ENCODE measurements at regions not wholly inside any gene's neighbourhood (a gene's known extent, or its start where the extent isn't known, plus 50 kb on each side); places are given as distances from the start of the nearest gene placed in this dataset.
A peak's percentile ranks its signal among the peaks of the same experiment; 100 is the strongest.

DNA sequence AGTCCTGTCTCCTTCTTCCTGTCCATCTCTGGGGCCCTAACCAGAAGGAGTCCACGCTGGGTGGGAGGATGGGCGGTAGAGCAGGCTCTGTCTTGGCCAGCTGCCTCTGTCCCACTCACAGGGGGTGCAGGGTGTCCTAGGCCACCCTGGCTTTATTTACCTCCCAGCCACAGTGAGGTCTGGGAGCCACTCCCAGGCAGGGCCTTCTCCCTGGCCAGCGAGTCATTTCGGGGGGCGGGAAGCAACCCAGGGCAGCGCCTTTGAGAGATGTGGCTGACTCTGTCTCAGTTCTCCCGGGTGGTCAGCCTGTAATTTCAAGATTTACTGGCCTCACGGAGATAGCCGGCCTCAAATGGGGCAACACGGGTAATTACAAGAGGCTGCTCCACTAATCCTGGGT lies 67.4 kb upstream of the PTCH1 start:
- Mint-ChIP-seq H3K36me3 (no peaks in the 10 kb centered on the region), H3K27ac (no peak overlapping the region), H3K9me3 (peaks cover 0 to 3% (median 0%) of the 10 kb centered on the region in 7 donors), H3K27me3 (peaks cover 5% of the 10 kb centered on the region), H3K4me1 (no peaks in the 10 kb centered on the region), H3K4me3 (no peak overlapping the region)
- no peak for DNase-seq
- no peak overlapping the region for H3K27ac ChIP-seq (ENCODE audit: insufficient read depth, low read length, poor library complexity, severe bottlenecking)
- H3K4me3 ChIP-seq (ENCODE audit: low read depth, low read length), result no peak overlapping the region
- no peaks in the 10 kb centered on the region for H3K27me3 ChIP-seq (ENCODE audit: control insufficient read depth, insufficient read depth, low read length)
- H3K4me1 ChIP-seq (ENCODE audit: control insufficient read depth, insufficient read depth, low read length, poor library complexity, severe bottlenecking), result no peaks in the 10 kb centered on the region
- H3K9me3 ChIP-seq (ENCODE audit: control insufficient read depth in 2 of 2, low read length in 2 of 2), result no peaks in the 10 kb centered on the region
- no peaks in the 10 kb centered on the region for H3K36me3 ChIP-seq (ENCODE audit: control insufficient read depth, insufficient read depth, low read length)
- ATAC-seq (ENCODE audit: low read depth in 2 of 2), result no peak

DNA sequence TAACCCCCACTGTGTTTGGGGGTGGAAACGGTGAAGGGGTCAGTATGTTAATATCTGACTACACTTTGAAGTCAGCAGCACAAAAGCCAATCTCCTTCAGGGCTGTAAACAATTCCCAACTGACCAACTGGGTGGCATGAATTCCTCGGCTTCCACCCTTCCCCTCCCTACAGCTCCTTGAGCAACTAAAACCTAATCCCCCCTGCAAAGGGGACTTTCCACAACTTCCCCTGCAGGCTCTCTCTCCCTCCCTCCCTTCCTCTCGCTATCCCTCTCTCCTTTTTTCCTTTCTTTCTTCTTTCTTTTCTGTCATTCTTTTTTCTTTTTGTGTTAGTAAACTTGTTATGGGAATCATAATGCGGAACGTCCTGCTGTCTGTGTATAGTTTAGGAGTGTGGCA lies 65.1 kb upstream of the PTCH1 start:
- peaks cover 0 to 3% (median 0%) of the 10 kb centered on the region in 7 donors for H3K9me3 Mint-ChIP-seq
- no peak overlapping the region for H3K4me3 Mint-ChIP-seq
- no peak overlapping the region for H3K27ac ChIP-seq (ENCODE audit: insufficient read depth, low read length, poor library complexity, severe bottlenecking)
- H3K4me1 ChIP-seq (ENCODE audit: control insufficient read depth, insufficient read depth, low read length, poor library complexity, severe bottlenecking), result no peaks in the 10 kb centered on the region
- no peak for ATAC-seq (ENCODE audit: low read depth in 2 of 2)
- no peaks in the 10 kb centered on the region for H3K36me3 ChIP-seq (ENCODE audit: control insufficient read depth, insufficient read depth, low read length)
- H3K27me3 Mint-ChIP-seq, result peaks cover 5% of the 10 kb centered on the region
- no peaks in the 10 kb centered on the region for H3K27me3 ChIP-seq (ENCODE audit: control insufficient read depth, insufficient read depth, low read length)
- DNase-seq, result no peak
- no peaks in the 10 kb centered on the region for H3K36me3 Mint-ChIP-seq
- H3K4me3 ChIP-seq (ENCODE audit: low read depth, low read length), result no peak overlapping the region
- H3K9me3 ChIP-seq (ENCODE audit: control insufficient read depth in 2 of 2, low read length in 2 of 2), result no peaks in the 10 kb centered on the region
- peaks cover 0 to 1% (median 0%) of the 10 kb centered on the region in 4 donors for H3K4me1 Mint-ChIP-seq
- no peak overlapping the region for H3K27ac Mint-ChIP-seq

DNA sequence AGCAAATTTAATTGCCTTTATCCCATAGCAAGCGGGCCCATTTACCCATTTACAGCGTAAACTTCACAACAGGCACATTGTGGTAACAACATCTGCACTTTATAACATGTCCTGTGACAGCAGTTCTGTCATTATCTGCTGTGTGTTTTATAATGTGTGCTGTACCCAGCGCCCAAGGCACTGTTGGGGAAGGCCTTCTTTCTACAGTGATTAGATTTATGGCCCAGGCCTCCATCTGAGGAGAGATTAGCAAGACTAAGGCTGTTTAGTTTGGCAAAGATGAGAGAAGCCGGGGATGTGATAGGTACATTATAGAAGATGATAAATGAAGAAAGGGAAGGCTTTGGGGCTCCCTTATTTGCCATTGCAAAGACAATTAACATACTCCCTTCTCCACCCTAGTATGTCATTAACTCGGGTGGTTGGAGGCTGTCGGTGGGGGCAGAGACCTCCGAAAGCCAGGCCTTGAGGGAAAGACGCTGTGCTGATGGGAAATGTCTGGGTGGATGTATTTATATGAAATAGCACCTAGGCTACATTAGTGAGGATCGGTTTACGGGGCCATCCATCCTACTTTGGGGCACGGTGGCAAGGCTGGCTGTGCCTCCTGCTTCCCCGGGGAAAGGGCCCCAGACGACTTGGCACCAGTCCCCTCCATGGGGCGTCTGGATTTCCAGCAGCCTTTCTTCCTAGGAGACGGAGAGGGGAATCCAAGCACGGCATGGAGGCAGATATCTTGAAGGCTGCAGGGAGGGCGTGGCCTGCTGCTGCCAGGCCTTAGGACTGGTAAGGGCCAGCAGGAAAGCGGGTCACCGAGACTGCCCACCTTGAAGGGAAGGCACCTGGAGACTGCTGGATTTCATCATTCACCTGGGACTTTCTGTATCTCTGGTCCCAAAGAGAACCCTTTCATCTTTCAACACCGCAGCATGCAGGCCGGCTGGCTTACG lies 64.3 kb upstream of the PTCH1 start:
- no peak for DNase-seq
- Mint-ChIP-seq H3K27ac (no peak overlapping the region), H3K27me3 (peaks cover 5% of the 10 kb centered on the region), H3K4me1 (peaks cover 0 to 1% (median 0%) of the 10 kb centered on the region in 4 donors), H3K36me3 (no peaks in the 10 kb centered on the region), H3K9me3 (peaks cover 0 to 3% (median 0%) of the 10 kb centered on the region in 7 donors), H3K4me3 (no peak overlapping the region)
- Histone ChIP-seq H3K27ac (ENCODE audit: insufficient read depth, low read length, poor library complexity, severe bottlenecking) (no peak overlapping the region), H3K4me3 (ENCODE audit: low read depth, low read length) (no peak overlapping the region), H3K27me3 (ENCODE audit: control insufficient read depth, insufficient read depth, low read length) (no peaks in the 10 kb centered on the region), H3K4me1 (ENCODE audit: control insufficient read depth, insufficient read depth, low read length, poor library complexity, severe bottlenecking) (no peaks in the 10 kb centered on the region), H3K36me3 (ENCODE audit: control insufficient read depth, insufficient read depth, low read length) (no peaks in the 10 kb centered on the region), H3K9me3 (ENCODE audit: control insufficient read depth in 2 of 2, low read length in 2 of 2) (no peaks in the 10 kb centered on the region)
- ATAC-seq (ENCODE audit: low read depth in 2 of 2), result no peak

DNA sequence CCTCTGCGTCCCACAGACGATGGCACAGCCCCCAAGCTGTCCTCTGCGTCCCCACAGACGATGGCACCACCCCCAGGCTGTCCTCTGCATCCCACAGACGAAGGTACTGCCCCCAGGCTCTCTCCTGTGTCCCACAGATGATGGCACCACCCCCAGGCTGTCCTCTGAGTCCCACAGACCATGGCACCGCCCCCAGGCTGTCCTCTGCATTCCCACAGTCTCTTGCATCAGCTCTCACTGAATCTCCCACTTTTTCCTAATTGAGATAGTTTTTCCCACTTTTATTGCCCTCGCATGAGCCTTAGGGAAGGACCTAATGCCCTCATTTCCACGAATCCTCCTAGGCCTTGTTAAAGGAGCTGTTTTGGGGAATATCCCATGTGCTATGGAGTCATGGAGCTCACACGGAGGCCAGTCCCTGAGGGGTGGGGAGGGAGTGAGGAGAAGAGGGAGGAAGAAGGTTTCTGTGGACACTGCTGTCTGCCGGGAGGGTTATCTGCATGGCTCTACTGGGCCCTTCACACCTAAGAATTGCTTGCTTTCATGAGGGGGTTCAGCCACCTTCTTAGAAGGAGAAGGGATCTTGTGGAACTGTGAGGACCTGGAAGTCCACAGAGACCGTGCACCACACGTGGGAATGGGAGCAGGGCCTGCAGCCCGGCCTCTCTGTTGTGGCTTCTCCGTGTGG lies 58.2 kb upstream of the PTCH1 start:
- no peaks in the 10 kb centered on the region for H3K9me3 ChIP-seq (ENCODE audit: control insufficient read depth in 2 of 2, low read length in 2 of 2)
- Mint-ChIP-seq H3K9me3 (peaks cover 0 to 2% (median 0%) of the 10 kb centered on the region in 7 donors), H3K27ac (no peak overlapping the region)

GRCh38 chr9:95574176-95574575 lies 57.4 kb upstream of the PTCH1 start:
- no peak for DNase-seq
- peaks cover 2% of the 10 kb centered on the region for H3K27me3 ChIP-seq (ENCODE audit: control insufficient read depth, insufficient read depth, low read length)
- no peak for ATAC-seq (ENCODE audit: low read depth in 2 of 2)
- no peaks in the 10 kb centered on the region for H3K36me3 ChIP-seq (ENCODE audit: control insufficient read depth, insufficient read depth, low read length)
- Mint-ChIP-seq H3K27me3 (peaks cover 21% of the 10 kb centered on the region), H3K9me3 (peaks cover 0 to 2% (median 0%) of the 10 kb centered on the region in 7 donors), H3K36me3 (no peaks in the 10 kb centered on the region), H3K4me1 (peaks cover 0 to 12% (median 4%) of the 10 kb centered on the region in 4 donors), H3K4me3 (no peak overlapping the region), H3K27ac (no peak overlapping the region)
- H3K4me3 ChIP-seq (ENCODE audit: low read depth, low read length), result no peak overlapping the region
- no peaks in the 10 kb centered on the region for H3K9me3 ChIP-seq (ENCODE audit: control insufficient read depth in 2 of 2, low read length in 2 of 2)
- no peak overlapping the region for H3K27ac ChIP-seq (ENCODE audit: insufficient read depth, low read length, poor library complexity, severe bottlenecking)
- no peaks in the 10 kb centered on the region for H3K4me1 ChIP-seq (ENCODE audit: control insufficient read depth, insufficient read depth, low read length, poor library complexity, severe bottlenecking)

More for the DNA sequence above, 58.2 kb upstream of the PTCH1 start:
- Mint-ChIP-seq H3K27me3 (peaks cover 19% of the 10 kb centered on the region), H3K4me1 (peaks cover 0 to 9% (median 3%) of the 10 kb centered on the region in 4 donors), H3K4me3 (no peak overlapping the region), H3K36me3 (no peaks in the 10 kb centered on the region)
- no peaks in the 10 kb centered on the region for H3K27me3 ChIP-seq (ENCODE audit: control insufficient read depth, insufficient read depth, low read length)
- no peak for ATAC-seq (ENCODE audit: low read depth in 2 of 2)
- H3K27ac ChIP-seq (ENCODE audit: insufficient read depth, low read length, poor library complexity, severe bottlenecking), result no peak overlapping the region
- H3K4me3 ChIP-seq (ENCODE audit: low read depth, low read length), result no peak overlapping the region
- DNase-seq, result no peak
- no peaks in the 10 kb centered on the region for H3K36me3 ChIP-seq (ENCODE audit: control insufficient read depth, insufficient read depth, low read length)
- no peaks in the 10 kb centered on the region for H3K4me1 ChIP-seq (ENCODE audit: control insufficient read depth, insufficient read depth, low read length, poor library complexity, severe bottlenecking)

- no peak overlapping the region for H3K27ac ChIP-seq (ENCODE audit: insufficient read depth, low read length, poor library complexity, severe bottlenecking)
- no peaks in the 10 kb centered on the region for H3K36me3 ChIP-seq (ENCODE audit: control insufficient read depth, insufficient read depth, low read length)
- peaks cover 0 to 2% (median 0%) of the 10 kb centered on the region in 7 donors for H3K9me3 Mint-ChIP-seq
- no peaks in the 10 kb centered on the region for H3K4me1 ChIP-seq (ENCODE audit: control insufficient read depth, insufficient read depth, low read length, poor library complexity, severe bottlenecking)
- H3K4me3 Mint-ChIP-seq, result no peak overlapping the region
- no peaks in the 10 kb centered on the region for H3K9me3 ChIP-seq (ENCODE audit: control insufficient read depth in 2 of 2, low read length in 2 of 2)
- peaks cover 21% of the 10 kb centered on the region for H3K27me3 Mint-ChIP-seq
- H3K27me3 ChIP-seq (ENCODE audit: control insufficient read depth, insufficient read depth, low read length), result peaks cover 2% of the 10 kb centered on the region
- no peak for ATAC-seq (ENCODE audit: low read depth in 2 of 2)
- no peak overlapping the region for H3K4me3 ChIP-seq (ENCODE audit: low read depth, low read length)
- no peaks in the 10 kb centered on the region for H3K36me3 Mint-ChIP-seq
- DNase-seq, result no peak
- peaks cover 0 to 12% (median 4%) of the 10 kb centered on the region in 4 donors for H3K4me1 Mint-ChIP-seq
- H3K27ac Mint-ChIP-seq, result peak overlapping the region in 1 of 3 donors; percentile 29
Measured at GRCh38 chr9:95573463-95573862, 56.7 kb upstream of the PTCH1 start.

DNA sequence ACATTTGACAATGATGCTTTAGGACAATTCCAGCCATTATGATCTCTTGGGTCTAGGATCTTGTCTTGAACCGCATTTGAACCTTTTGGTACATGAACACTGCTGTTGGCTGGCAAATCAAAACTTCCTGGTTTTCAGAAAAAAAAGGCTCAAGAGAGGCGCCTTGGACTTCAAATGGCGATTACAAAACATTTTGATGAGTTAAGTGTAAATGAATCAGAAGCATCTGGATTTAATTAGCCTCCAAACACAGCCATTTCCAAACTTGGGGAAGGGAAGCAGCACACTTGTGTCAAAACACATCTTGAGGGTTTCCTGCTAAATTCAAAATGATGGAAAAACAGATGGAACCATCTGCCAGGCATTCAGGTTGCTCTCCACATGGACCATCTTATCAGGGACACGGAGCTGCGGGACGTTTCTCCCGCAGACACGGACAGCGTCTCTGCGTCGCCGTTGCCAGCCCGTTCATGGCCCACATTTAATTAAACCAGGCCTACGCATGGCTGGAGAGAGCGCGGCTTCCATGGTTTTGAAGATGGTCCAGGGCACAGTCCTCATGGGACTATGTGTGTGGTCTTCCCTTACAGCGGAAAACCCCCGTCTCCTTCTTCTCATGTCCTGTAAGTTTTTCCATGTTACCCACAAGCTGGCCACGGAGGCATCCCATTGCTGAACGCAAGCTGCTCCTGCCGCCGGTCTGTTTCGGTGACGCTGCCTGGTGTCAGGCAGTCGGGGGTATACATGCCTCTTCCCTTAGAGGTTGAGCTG lies 55.8 kb upstream of the PTCH1 start:
- Mint-ChIP-seq H3K36me3 (no peaks in the 10 kb centered on the region), H3K27ac (peak overlapping the region in 1 of 3 donors; percentile 29), H3K4me3 (no peak overlapping the region), H3K4me1 (peaks cover 0 to 12% (median 4%) of the 10 kb centered on the region in 4 donors), H3K27me3 (peaks cover 21% of the 10 kb centered on the region), H3K9me3 (peaks cover 0 to 2% (median 0%) of the 10 kb centered on the region in 7 donors)
- Histone ChIP-seq H3K36me3 (ENCODE audit: control insufficient read depth, insufficient read depth, low read length) (no peaks in the 10 kb centered on the region), H3K9me3 (ENCODE audit: control insufficient read depth in 2 of 2, low read length in 2 of 2) (no peaks in the 10 kb centered on the region), H3K4me3 (ENCODE audit: low read depth, low read length) (no peak overlapping the region), H3K4me1 (ENCODE audit: control insufficient read depth, insufficient read depth, low read length, poor library complexity, severe bottlenecking) (no peaks in the 10 kb centered on the region), H3K27ac (ENCODE audit: insufficient read depth, low read length, poor library complexity, severe bottlenecking) (no peak overlapping the region), H3K27me3 (ENCODE audit: control insufficient read depth, insufficient read depth, low read length) (peaks cover 7% of the 10 kb centered on the region)
- no peak for ATAC-seq (ENCODE audit: low read depth in 2 of 2)
- no peak for DNase-seq
